Transverse colon (tissue), 4 donors: ENCODE measurements at regions not wholly inside any gene's neighbourhood (a gene's known extent, or its start where the extent isn't known, plus 50 kb on each side); places are given as distances from the start of the nearest gene placed in this dataset.

Experiments
- DNase-seq: peaks from one replicate; pipeline ENCODE4 v3.0.0-alpha.2; 2019
- H3K27ac ChIP-seq, 4 donors: fragments of 200-600 bp; sonication (generic); 2 replicates each; pipeline ENCODE4 v1.5.1; 2016 to 2018; ENCODE audit warnings: inconsistent platforms in 4 of 4
- H3K27me3 ChIP-seq: fragments of 200-600 bp; sonication (generic); 2 replicates; pipeline ENCODE4 v1.5.1; 2017; ENCODE audit warnings: inconsistent platforms
- H3K36me3 ChIP-seq, 4 donors: fragments of 200-600 bp; sonication (generic); 2 replicates each; pipeline ENCODE4 v1.5.1; 2017 to 2019; ENCODE audit warnings: inconsistent platforms in 4 of 4
- H3K4me1 ChIP-seq, 4 donors: fragments of 200-600 bp; sonication (generic); 2 replicates each; pipeline ENCODE4 v1.5.1; 2017 to 2020; ENCODE audit warnings: inconsistent platforms in 4 of 4
- H3K4me3 ChIP-seq, 4 donors: fragments of 200-600 bp; sonication (generic); 1 replicate in 1 of 4; 2 replicates in 3 of 4; pipeline versions ENCODE4 v1.5.1 to v1.6.1; 2017 to 2019; ENCODE audit warnings: inconsistent platforms in 4 of 4
- H3K9me3 ChIP-seq, 2 donors: fragments of 200-600 bp; sonication (generic); 2 replicates each; pipeline ENCODE4 v1.5.1; 2017 to 2019; ENCODE audit warnings: inconsistent platforms in 2 of 2
- CTCF ChIP-seq, 5 experiments: fragments of 200-600 bp in 3 of 5; fragments of 450-650 bp in 2 of 5; sonication (generic) in 3 of 5; IDR thresholded peaks; 1 replicate in 2 of 5; 2 replicates in 3 of 5; pipeline ENCODE4 v1.5.1; 2016 to 2017; ENCODE audit warnings: antibody characterized with exemption in 5 of 5, inconsistent platforms in 3 of 5, mild to moderate bottlenecking in 2 of 5, moderate library complexity in 1 of 5
- EP300 ChIP-seq: sonication (generic); formaldehyde crosslinking; IDR thresholded peaks from one replicate; pipeline ENCODE4 v1.6.1; 2017; ENCODE audit warnings: antibody characterized with exemption, low read depth
- POLR2A ChIP-seq: fragments of 450-650 bp; IDR thresholded peaks from one replicate; pipeline ENCODE4 v1.6.1; 2016; ENCODE audit warnings: antibody characterized with exemption, mild to moderate bottlenecking, moderate library complexity
- POLR2AphosphoS5 ChIP-seq, 3 donors: sonication (generic); formaldehyde crosslinking; IDR thresholded peaks; one replicate each; pipeline ENCODE4 v1.6.1; 2016; ENCODE audit warnings: antibody characterized with exemption in 3 of 3
- WGBS, 2 donors: methylation state at CpG; one replicate each; pipeline ENCODE4 v1.1.5; 2018; ENCODE audit warnings: low coverage in 1 of 2; 5-methylcytosine and 5-hydroxymethylcytosine counted together
- in situ Hi-C, 4 donors: fragments of 200-750 bp; cut with MboI; loops; one replicate each; pipeline versions ENCODE4 v1.15.0 to v1.15.1; 2017; ENCODE audit warnings: low sequenced_read_pairs in 3 of 4, low pct_ligation_motif_present in 1 of 4, low pct_unique_long_range_greater_than_20kb in 1 of 4
- intact Hi-C: fragments of 100-400 bp; cut with DNase I; formaldehyde crosslinking; loops from one replicate; pipeline ENCODE4 v1.15.1; 2023; ENCODE audit warnings: low total_unique reads

- no peak overlapping the region for H3K4me3 ChIP-seq
- in situ Hi-C loops, result no loop called here
- DNase-seq, result no peak
- no peak overlapping the region for H3K27ac ChIP-seq
- H3K27me3 ChIP-seq, result no peaks in the 10 kb centered on the region
- intact Hi-C loops, result no loop called here
- no peaks in the 10 kb centered on the region for H3K9me3 ChIP-seq
- H3K4me1 ChIP-seq, result no peaks in the 10 kb centered on the region
- 91 to 100% methylated on average over 1 to 4 of the region's 4 CpGs for WGBS, 2 donors
- no peaks in the 10 kb centered on the region for H3K36me3 ChIP-seq
- no peak for TF ChIP-seq POLR2AphosphoS5 (IDR thresholded peaks at IDR 0.05)
- no peak for TF ChIP-seq EP300
- no peak for TF ChIP-seq CTCF (IDR thresholded peaks at IDR 0.05)
- no peak for TF ChIP-seq POLR2A
Observed at GRCh38 chr6:11961923-11962322, 50.2 kb upstream of the HIVEP1 start.

- in situ Hi-C loops (no loop called here), intact Hi-C loops (no loop called here)
- TF ChIP-seq CTCF (IDR thresholded peaks at IDR 0.05) (no peak), EP300 (no peak), POLR2A (no peak), POLR2AphosphoS5 (IDR thresholded peaks at IDR 0.05) (no peak)
- Histone ChIP-seq H3K4me3 (no peak overlapping the region), H3K36me3 (no peaks in the 10 kb centered on the region), H3K4me1 (no peaks in the 10 kb centered on the region), H3K9me3 (no peaks in the 10 kb centered on the region), H3K27me3 (no peaks in the 10 kb centered on the region), H3K27ac (no peak overlapping the region)
- DNase-seq, result no peak
- WGBS, 2 donors, result 68 to 76% methylated on average over 11 to 12 of the region's 12 CpGs
Observed at GRCh38 chr6:11960909-11961779, 51.0 kb upstream of the HIVEP1 start.

- in situ Hi-C loops (no loop called here), intact Hi-C loops (no loop called here)
- no peaks in the 10 kb centered on the region for H3K9me3 ChIP-seq
- DNase-seq, result no peak
- H3K36me3 ChIP-seq, result no peaks in the 10 kb centered on the region
- H3K4me1 ChIP-seq, result no peaks in the 10 kb centered on the region
- H3K4me3 ChIP-seq, result no peak overlapping the region
- H3K27ac ChIP-seq, result no peak overlapping the region
- 72 to 74% methylated on average over 3 of the region's 3 CpGs for WGBS, 2 donors
- no peaks in the 10 kb centered on the region for H3K27me3 ChIP-seq
- TF ChIP-seq EP300, result no peak
- no peak for TF ChIP-seq CTCF (IDR thresholded peaks at IDR 0.05)
- no peak for TF ChIP-seq POLR2A
- no peak for TF ChIP-seq POLR2AphosphoS5 (IDR thresholded peaks at IDR 0.05)
Observed at GRCh38 chr6:11956781-11957180, 55.3 kb upstream of the HIVEP1 start.

GRCh38 chr6:11953641-11954040 is 58.5 kb upstream of the HIVEP1 start:
- intact Hi-C loops, result no loop called here
- TF ChIP-seq POLR2A (no peak), CTCF (IDR thresholded peaks at IDR 0.05) (no peak), EP300 (no peak), POLR2AphosphoS5 (IDR thresholded peaks at IDR 0.05) (no peak)
- WGBS, 2 donors, result 62 to 72% methylated on average over 2 of the region's 2 CpGs
- no peaks in the 10 kb centered on the region for H3K9me3 ChIP-seq
- DNase-seq, result no peak
- H3K4me3 ChIP-seq, result no peak overlapping the region
- H3K27ac ChIP-seq, result no peak overlapping the region
- no peaks in the 10 kb centered on the region for H3K4me1 ChIP-seq
- H3K36me3 ChIP-seq, result no peaks in the 10 kb centered on the region
- no peaks in the 10 kb centered on the region for H3K27me3 ChIP-seq
- in situ Hi-C loops, result no loop called here
